Stimulated activated CD4-positive, alpha-beta T cell treated with anti-CD3 and anti-CD28 coated beads, Interleukin-1b, Interleukin-23, amount 100 ng/mL, for 48 hours (primary cell): ENCODE measurements at regions not wholly inside any gene's neighbourhood (a gene's known extent, or its start where the extent isn't known, plus 50 kb on each side); places are given as distances from the start of the nearest gene placed in this dataset.

Experiments used
- DNase-seq: peaks from one replicate; pipeline ENCODE4 v3.0.0-alpha.2; 2020

GRCh38 chr22:34847072-34847471 is 218.9 kb upstream of the ISX start:
- DNase-seq, result no peak

- no peak for DNase-seq
Observed at GRCh38 chr22:34849965-34850364, 216.0 kb upstream of the ISX start.

GRCh38 chr22:34851918-34852662 is 213.9 kb upstream of the ISX start:
- DNase-seq, result no peak

- DNase-seq, result no peak
Observed at GRCh38 chr22:34855471-34855870, 210.5 kb upstream of the ISX start.

- no peak for DNase-seq
Observed at GRCh38 chr22:34858066-34858465, 207.9 kb upstream of the ISX start.

- no peak for DNase-seq
Observed at GRCh38 chr22:34861787-34862186, 204.2 kb upstream of the ISX start.

GRCh38 chr22:34866081-34866480 is 199.9 kb upstream of the ISX start:
- no peak for DNase-seq

GRCh38 chr22:34866495-34867131 is 199.3 kb upstream of the ISX start:
- no peak for DNase-seq

GRCh38 chr22:34877506-34877905 is 188.5 kb upstream of the ISX start:
- DNase-seq, result no peak

GRCh38 chr22:34878171-34878570 is 187.8 kb upstream of the ISX start:
- no peak for DNase-seq

- no peak for DNase-seq
Observed at GRCh38 chr22:34879001-34879400, 187.0 kb upstream of the ISX start.

GRCh38 chr22:34880662-34881061 is 185.3 kb upstream of the ISX start:
- DNase-seq, result no peak

GRCh38 chr22:34881453-34881852 is 184.5 kb upstream of the ISX start:
- no peak for DNase-seq

GRCh38 chr22:34885852-34886251 is 180.1 kb upstream of the ISX start:
- no peak for DNase-seq

- DNase-seq, result no peak
Observed at GRCh38 chr22:34886391-34886790, 179.6 kb upstream of the ISX start.

- no peak for DNase-seq
Observed at GRCh38 chr22:34886812-34887211, 179.1 kb upstream of the ISX start.

GRCh38 chr22:34897126-34897525 is 168.8 kb upstream of the ISX start:
- DNase-seq, result no peak

- DNase-seq, result no peak
Observed at GRCh38 chr22:34902335-34902734, 163.6 kb upstream of the ISX start.

GRCh38 chr22:34903416-34903815 is 162.5 kb upstream of the ISX start:
- no peak for DNase-seq

GRCh38 chr22:34904486-34904885 is 161.5 kb upstream of the ISX start:
- DNase-seq, result no peak

- DNase-seq, result no peak
Observed at GRCh38 chr22:34913826-34914225, 152.1 kb upstream of the ISX start.

- DNase-seq, result no peak
Observed at GRCh38 chr22:34914846-34915245, 151.1 kb upstream of the ISX start.

- DNase-seq, result no peak
Observed at GRCh38 chr22:34917239-34917638, 148.7 kb upstream of the ISX start.

- no peak for DNase-seq
Observed at GRCh38 chr22:34931026-34931425, 134.9 kb upstream of the ISX start.

- DNase-seq, result no peak
Observed at GRCh38 chr22:34934261-34934660, 131.7 kb upstream of the ISX start.
